Endothelial cell of umbilical vein (primary cell): ENCODE measurements at regions not wholly inside any gene's neighbourhood (a gene's known extent, or its start where the extent isn't known, plus 50 kb on each side); places are given as distances from the start of the nearest gene placed in this dataset.

Experiments
- BruUV-seq: library from RNA; stranded (reverse); fragments of 400-500 nt; replicated peaks from 2 replicates; lab custom pipeline; 2021; lab: Mats Ljungman, UMichigan
- CTCF ChIA-PET: fragments of 300-600, 350-600 bp; sonication (Branson Sonifier 250); formaldehyde crosslinking; loops from one replicate; lab custom pipeline; 2021; ENCODE audit warnings: antibody characterized with exemption, inconsistent platforms; lab: Charles Lee
- POLR2A ChIA-PET: fragments of 300-600, 350-600 bp; sonication (Branson Sonifier 250); formaldehyde crosslinking; loops from one replicate; lab custom pipeline; 2021; ENCODE audit warnings: antibody characterized with exemption, inconsistent platforms; lab: Charles Lee
- DNase-seq: peaks from one replicate; pipeline ENCODE4 v3.0.0-alpha.2; 2011; ENCODE audit warnings: low read depth, low spot score
- FAIRE-seq: peaks from 2 replicates; lab custom pipeline; 2011; peaks lifted over from hg19 to GRCh38; lab: Jason Lieb, UNC
- H2AFZ ChIP-seq: 2 replicates; pipeline ENCODE4 v1.6.0; 2012; ENCODE audit warnings: low read depth, low read length, control low read depth, inconsistent platforms
- H3K27ac ChIP-seq: 2 replicates; pipeline ENCODE4 v1.5.1; 2011; ENCODE audit warnings: low read depth, mild to moderate bottlenecking, control low read depth, low read length, moderate library complexity; ENCODE audit not compliant: insufficient read depth
- H3K27me3 ChIP-seq, 2 experiments: 2 replicates each; pipeline versions ENCODE4 v1.6.0 to v1.6.1; 2011; ENCODE audit warnings: low read length in 2 of 2, mixed read lengths in 1 of 2; ENCODE audit not compliant: control insufficient read depth in 2 of 2, insufficient read depth in 2 of 2
- H3K36me3 ChIP-seq, 2 experiments: 2 replicates in 1 of 2; 3 replicates in 1 of 2; pipeline ENCODE4 v1.5.1; 2011; ENCODE audit warnings: low read length in 2 of 2, mild to moderate bottlenecking in 1 of 2, moderate library complexity in 1 of 2; ENCODE audit not compliant: control insufficient read depth in 2 of 2, insufficient read depth in 2 of 2; ENCODE audit errors: extremely low read depth in 1 of 2
- H3K4me1 ChIP-seq: 3 replicates; pipeline ENCODE4 v1.5.1; 2011; ENCODE audit warnings: mild to moderate bottlenecking, low read length; ENCODE audit not compliant: control insufficient read depth, insufficient read depth; ENCODE audit errors: extremely low read depth
- H3K4me2 ChIP-seq: 2 replicates; pipeline ENCODE4 v1.6.1; 2011; ENCODE audit warnings: low read length, control low read depth, mixed read lengths; ENCODE audit not compliant: insufficient read depth
- H3K4me3 ChIP-seq, 3 experiments: fragments of 200-600 bp in 1 of 3; sonication (generic), shearing (Covaris generic) in 1 of 3; replicated peaks in 1 of 3; 2 replicates each; pipeline ENCODE4 v1.5.1; 2011 to 2016; ENCODE audit warnings: control low read depth in 3 of 3, low read length in 3 of 3, mild to moderate bottlenecking in 2 of 3, inconsistent platforms in 1 of 3, low read depth in 1 of 3, moderate library complexity in 1 of 3; ENCODE audit not compliant: insufficient read depth in 1 of 3
- H3K79me2 ChIP-seq: 2 replicates; pipeline ENCODE4 v1.6.0; 2012; ENCODE audit warnings: low read length, inconsistent platforms; ENCODE audit not compliant: control insufficient read depth, insufficient read depth
- H3K9ac ChIP-seq: replicated peaks from 2 replicates; pipeline ENCODE3; 2011; ENCODE audit warnings: low read length, control low read depth; ENCODE audit not compliant: insufficient read depth; ENCODE audit errors: extremely low read depth
- H3K9me1 ChIP-seq: replicated peaks from 3 replicates; pipeline ENCODE4 v1.6.0; 2011; ENCODE audit warnings: mild to moderate bottlenecking, low read length; ENCODE audit not compliant: control insufficient read depth, insufficient read depth; ENCODE audit errors: extremely low read depth
- H3K9me3 ChIP-seq: replicated peaks from 2 replicates; pipeline ENCODE4 v1.5.1; 2012; ENCODE audit warnings: low read length, inconsistent platforms; ENCODE audit not compliant: control insufficient read depth, insufficient read depth
- H4K20me1 ChIP-seq: replicated peaks from 2 replicates; pipeline ENCODE3; 2011; ENCODE audit warnings: mild to moderate bottlenecking, low read length; ENCODE audit not compliant: control insufficient read depth, insufficient read depth; ENCODE audit errors: extremely low read depth
- CTCF ChIP-seq, 2 donors: IDR thresholded peaks; 1 replicate in 1 of 2; 2 replicates in 1 of 2; pipeline ENCODE4 v1.5.1; 2011; ENCODE audit warnings: low read length in 2 of 2, mild to moderate bottlenecking in 2 of 2, moderate library complexity in 2 of 2, control low read depth in 1 of 2, inconsistent platforms in 1 of 2, low read depth in 1 of 2; ENCODE audit not compliant: insufficient read depth in 1 of 2; ENCODE audit errors: extremely low read depth in 1 of 2
- EZH2 ChIP-seq: IDR thresholded peaks from 2 replicates; pipeline ENCODE4 v1.6.1; 2012; ENCODE audit warnings: borderline replicate concordance, low read depth, mild to moderate bottlenecking, moderate library complexity, low read length, inconsistent platforms; ENCODE audit not compliant: severe bottlenecking
- FOS ChIP-seq: IDR thresholded peaks from 2 replicates; pipeline ENCODE4 v1.6.1; 2011; ENCODE audit warnings: mild to moderate bottlenecking, low read length, moderate library complexity, borderline replicate concordance; ENCODE audit not compliant: insufficient read depth
- GATA2 ChIP-seq: IDR thresholded peaks from 2 replicates; pipeline ENCODE4 v1.7.0; 2011; ENCODE audit warnings: low read depth, mild to moderate bottlenecking, moderate library complexity, mixed read lengths, low read length; ENCODE audit not compliant: insufficient read length, insufficient read depth
- JUN ChIP-seq: IDR thresholded peaks from 2 replicates; pipeline ENCODE4 v1.6.1; 2011; ENCODE audit warnings: borderline replicate concordance, low read depth; ENCODE audit not compliant: insufficient read length, insufficient read depth
- MAX ChIP-seq: IDR thresholded peaks from 2 replicates; pipeline ENCODE4 v1.6.1; 2011; ENCODE audit not compliant: insufficient read depth, insufficient read length
- MYC ChIP-seq: IDR thresholded peaks from one replicate; pipeline ENCODE4 v1.6.1; 2011; ENCODE audit warnings: mild to moderate bottlenecking, low read depth, low read length
- POLR2A ChIP-seq: IDR thresholded peaks from 2 replicates; pipeline ENCODE4 v1.6.1; 2012; ENCODE audit warnings: low read depth, mild to moderate bottlenecking, control low read depth, low read length
- POLR2AphosphoS5 ChIP-seq: IDR thresholded peaks from 2 replicates; pipeline ENCODE4 v1.6.1; 2012; ENCODE audit warnings: low read depth, mild to moderate bottlenecking, control low read depth, low read length, moderate library complexity; ENCODE audit not compliant: insufficient read depth
- dilution Hi-C: fragments of 300-500 bp; cut with MboI; formaldehyde crosslinking; loops from one replicate; pipeline ENCODE4 v1.15.0; 2019; ENCODE audit warnings: low sequenced_read_pairs; ENCODE audit not compliant: extremely low pct_ligation_motif_present
- intact Hi-C: fragments of 100-400 bp; cut with micrococcal nuclease; formaldehyde crosslinking; loops from one replicate; pipeline ENCODE4 v1.10.0; 2022

- Histone ChIP-seq H3K4me2 (no peak overlapping the region), H3K79me2 (no peaks in the 10 kb centered on the region), H4K20me1 (no peaks in the 10 kb centered on the region), H3K9me3 (no peaks in the 10 kb centered on the region), H3K9me1 (no peaks in the 10 kb centered on the region), H3K4me1 (no peaks in the 10 kb centered on the region), H2AFZ (no peak overlapping the region), H3K27ac (no peak overlapping the region), H3K36me3 (no peaks in the 10 kb centered on the region), H3K9ac (no peak overlapping the region), H3K4me3 (no peak overlapping the region), H3K27me3 (no peaks in the 10 kb centered on the region)
- DNase-seq: no peak
- intact Hi-C loops (no loop called here), dilution Hi-C loops (no loop called here)
- no peak for FAIRE-seq
- no peak for TF ChIP-seq MYC
- TF ChIP-seq FOS: no peak
- no peak for TF ChIP-seq EZH2
- TF ChIP-seq POLR2AphosphoS5: no peak
- no peak for TF ChIP-seq POLR2A
- TF ChIP-seq MAX: no peak
- no TSS peak for BruUV-seq
- POLR2A ChIA-PET: no interaction called here
- CTCF ChIA-PET: no interaction called here
Observed at GRCh38 chr9:117800389-117800788, 96.2 kb downstream of the TLR4 start.

GRCh38 chr9:117809751-117810150, 105.5 kb downstream of the TLR4 start:
- H2AFZ ChIP-seq: no peak overlapping the region
- dilution Hi-C loops: no loop called here
- H3K4me2 ChIP-seq: no peak overlapping the region
- no peak for TF ChIP-seq POLR2AphosphoS5
- TF ChIP-seq CTCF (IDR thresholded peaks at IDR 0.05; ENCODE audit: extremely low read depth in 1 of 2, insufficient read depth in 1 of 2, low read depth in 1 of 2, low read length in 2 of 2): no peak
- no peak for TF ChIP-seq POLR2A
- TF ChIP-seq FOS: no peak
- no peak for TF ChIP-seq MYC
- TF ChIP-seq EZH2: no peak
- no peak for TF ChIP-seq MAX
- TF ChIP-seq GATA2: no peak
- no peak for TF ChIP-seq JUN
- H3K27ac ChIP-seq: no peak overlapping the region
- H3K79me2 ChIP-seq: no peaks in the 10 kb centered on the region
- H3K4me3 ChIP-seq: no peak overlapping the region
- no peak overlapping the region for H3K9ac ChIP-seq
- no TSS peak for BruUV-seq
- intact Hi-C loops: no loop called here
- H4K20me1 ChIP-seq: no peaks in the 10 kb centered on the region
- no peaks in the 10 kb centered on the region for H3K4me1 ChIP-seq
- FAIRE-seq (no peak), DNase-seq (no peak)
- ChIA-PET CTCF (no interaction called here), POLR2A (no interaction called here)
- no peaks in the 10 kb centered on the region for H3K9me3 ChIP-seq
- no peaks in the 10 kb centered on the region for H3K27me3 ChIP-seq
- no peaks in the 10 kb centered on the region for H3K36me3 ChIP-seq
- no peaks in the 10 kb centered on the region for H3K9me1 ChIP-seq
